ENCODE measurements at regions not wholly inside any gene's neighbourhood (a gene's known extent, or its start where the extent isn't known, plus 50 kb on each side); places are given as distances from the start of the nearest gene placed in this dataset.

DNA sequence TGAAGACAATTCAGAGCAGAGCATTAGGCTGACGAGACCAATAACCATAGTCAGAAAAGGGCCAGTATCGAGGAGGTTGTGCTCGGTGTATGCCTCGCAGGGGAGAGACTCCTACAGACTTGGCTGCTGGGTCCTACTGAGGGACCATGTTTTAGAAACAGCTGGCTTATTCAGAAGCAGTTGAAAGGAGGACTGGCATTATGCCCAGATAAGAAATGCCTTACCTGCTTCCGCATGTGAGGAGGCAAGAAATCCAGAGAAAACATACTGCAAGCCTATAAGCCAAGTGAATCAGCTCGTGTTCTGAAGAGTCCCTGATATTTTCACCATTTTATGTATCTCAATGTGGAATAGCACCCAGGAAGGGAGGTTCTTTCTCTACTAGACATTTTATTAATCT, 434.7 kb downstream of the GRB14 start:
- Histone ChIP-seq H3K36me3 (ENCODE audit: control insufficient read depth in 2 of 2, insufficient read depth in 1 of 2, low read length in 2 of 2) (no peaks in the 10 kb centered on the region), H3K9me3 (ENCODE audit: control insufficient read depth, insufficient read depth, low read depth, low read length) (no peaks in the 10 kb centered on the region), H3K4me3 (ENCODE audit: low read depth, low read length) (no peak overlapping the region), H3K4me1 (ENCODE audit: control insufficient read depth, insufficient read depth, low read length) (no peaks in the 10 kb centered on the region), H3K27ac (ENCODE audit: extremely low read depth, low read depth, low read length) (no peak overlapping the region)
- TF ChIP-seq ZNF138 (tag by site-specific recombination; IDR thresholded peaks at IDR 0.05; ENCODE audit: borderline replicate concordance) (no peak), ZNF221 (tag by site-specific recombination; IDR thresholded peaks at IDR 0.05; ENCODE audit: borderline replicate concordance) (no peak), ZNF560 (tag by site-specific recombination; IDR thresholded peaks at IDR 0.05; ENCODE audit: borderline replicate concordance) (no peak), ZFHX2 (tag by site-specific recombination; conservative IDR thresholded peaks at IDR 0.05) (no peak), BCL11A (tag by site-specific recombination; IDR thresholded peaks at IDR 0.05; ENCODE audit: low read depth) (no peak), ZNF670 (tag by site-specific recombination; IDR thresholded peaks at IDR 0.05; ENCODE audit: low read depth) (no peak), ZNF114 (tag by site-specific recombination; IDR thresholded peaks at IDR 0.05) (no peak), ZNF548 (tag by site-specific recombination; IDR thresholded peaks at IDR 0.05) (no peak), ZNF10 (tag by site-specific recombination; IDR thresholded peaks at IDR 0.05) (no peak), SCRT1 (tag by site-specific recombination; IDR thresholded peaks at IDR 0.05; ENCODE audit: borderline replicate concordance) (no peak)
- TF ChIP-seq, protein P1, sequence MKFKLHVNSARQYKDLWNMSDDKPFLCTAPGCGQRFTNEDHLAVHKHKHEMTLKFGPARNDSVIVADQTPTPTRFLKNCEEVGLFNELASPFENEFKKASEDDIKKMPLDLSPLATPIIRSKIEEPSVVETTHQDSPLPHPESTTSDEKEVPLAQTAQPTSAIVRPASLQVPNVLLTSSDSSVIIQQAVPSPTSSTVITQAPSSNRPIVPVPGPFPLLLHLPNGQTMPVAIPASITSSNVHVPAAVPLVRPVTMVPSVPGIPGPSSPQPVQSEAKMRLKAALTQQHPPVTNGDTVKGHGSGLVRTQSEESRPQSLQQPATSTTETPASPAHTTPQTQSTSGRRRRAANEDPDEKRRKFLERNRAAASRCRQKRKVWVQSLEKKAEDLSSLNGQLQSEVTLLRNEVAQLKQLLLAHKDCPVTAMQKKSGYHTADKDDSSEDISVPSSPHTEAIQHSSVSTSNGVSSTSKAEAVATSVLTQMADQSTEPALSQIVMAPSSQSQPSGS (tag by site-specific recombination; IDR thresholded peaks at IDR 0.05; ENCODE audit: low read depth) = no peak
- POLR2A ChIA-PET = no interaction called here
- CTCF ChIA-PET = no interaction called here

DNA sequence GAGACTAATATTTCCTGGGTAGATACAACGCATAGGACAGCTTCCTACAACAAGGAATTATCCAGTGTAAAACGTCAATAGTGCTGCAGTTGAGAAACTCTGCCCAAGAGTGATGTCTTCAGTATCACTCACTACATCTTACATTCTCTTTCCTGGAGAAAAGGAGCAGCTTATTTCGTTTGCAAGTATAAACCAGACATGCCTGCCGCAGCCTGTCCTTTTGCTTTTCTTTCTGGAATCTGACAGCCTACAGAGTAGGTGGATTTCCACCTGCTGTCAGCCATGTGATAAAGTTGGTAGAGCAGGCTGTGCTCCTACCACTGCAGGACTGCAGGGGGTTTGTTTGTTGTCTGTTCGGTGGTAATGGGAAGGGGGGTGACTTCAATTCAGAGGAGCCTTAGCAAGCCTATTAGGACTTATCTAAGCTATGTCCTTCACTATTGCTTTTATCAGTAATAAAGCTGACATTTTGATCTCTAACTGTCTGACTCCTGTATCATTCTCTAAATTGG, 439.1 kb downstream of the GRB14 start:
- POLR2A ChIA-PET = no interaction called here
- CTCF ChIA-PET = no interaction called here
- TF ChIP-seq PRDM1 (tag by site-specific recombination; IDR thresholded peaks at IDR 0.05) (no peak), YY1 (tag by site-specific recombination; IDR thresholded peaks at IDR 0.05) (no peak), ZNF341 (tag by site-specific recombination; IDR thresholded peaks at IDR 0.05; ENCODE audit: low read depth) (no peak), ZEB2 (tag by site-specific recombination; IDR thresholded peaks at IDR 0.05) (no peak), ZIC2 (tag by site-specific recombination; IDR thresholded peaks at IDR 0.05) (peak; percentile 46; the same call in 1 of the 2 replicates), KLF16 (tag by site-specific recombination; IDR thresholded peaks at IDR 0.05) (no peak), ZNF223 (tag by site-specific recombination; IDR thresholded peaks at IDR 0.05) (no peak)
- TF ChIP-seq, protein P2, sequence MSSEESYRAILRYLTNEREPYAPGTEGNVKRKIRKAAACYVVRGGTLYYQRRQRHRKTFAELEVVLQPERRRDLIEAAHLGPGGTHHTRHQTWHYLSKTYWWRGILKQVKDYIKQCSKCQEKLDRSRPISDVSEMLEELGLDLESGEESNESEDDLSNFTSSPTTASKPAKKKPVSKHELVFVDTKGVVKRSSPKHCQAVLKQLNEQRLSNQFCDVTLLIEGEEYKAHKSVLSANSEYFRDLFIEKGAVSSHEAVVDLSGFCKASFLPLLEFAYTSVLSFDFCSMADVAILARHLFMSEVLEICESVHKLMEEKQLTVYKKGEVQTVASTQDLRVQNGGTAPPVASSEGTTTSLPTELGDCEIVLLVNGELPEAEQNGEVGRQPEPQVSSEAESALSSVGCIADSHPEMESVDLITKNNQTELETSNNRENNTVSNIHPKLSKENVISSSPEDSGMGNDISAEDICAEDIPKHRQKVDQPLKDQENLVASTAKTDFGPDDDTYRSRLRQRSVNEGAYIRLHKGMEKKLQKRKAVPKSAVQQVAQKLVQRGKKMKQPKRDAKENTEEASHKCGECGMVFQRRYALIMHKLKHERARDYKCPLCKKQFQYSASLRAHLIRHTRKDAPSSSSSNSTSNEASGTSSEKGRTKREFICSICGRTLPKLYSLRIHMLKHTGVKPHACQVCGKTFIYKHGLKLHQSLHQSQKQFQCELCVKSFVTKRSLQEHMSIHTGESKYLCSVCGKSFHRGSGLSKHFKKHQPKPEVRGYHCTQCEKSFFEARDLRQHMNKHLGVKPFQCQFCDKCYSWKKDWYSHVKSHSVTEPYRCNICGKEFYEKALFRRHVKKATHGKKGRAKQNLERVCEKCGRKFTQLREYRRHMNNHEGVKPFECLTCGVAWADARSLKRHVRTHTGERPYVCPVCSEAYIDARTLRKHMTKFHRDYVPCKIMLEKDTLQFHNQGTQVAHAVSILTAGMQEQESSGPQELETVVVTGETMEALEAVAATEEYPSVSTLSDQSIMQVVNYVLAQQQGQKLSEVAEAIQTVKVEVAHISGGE (tag by site-specific recombination; conservative IDR thresholded peaks at IDR 0.05; ENCODE audit: low read depth) = no peak

More for the DNA sequence above, 439.1 kb downstream of the GRB14 start:
- no peaks in the 10 kb centered on the region for H3K4me1 ChIP-seq (ENCODE audit: control insufficient read depth, insufficient read depth, low read length)
- no peaks in the 10 kb centered on the region for H3K36me3 ChIP-seq (ENCODE audit: control insufficient read depth in 2 of 2, insufficient read depth in 1 of 2, low read length in 2 of 2)
- H3K27ac ChIP-seq (ENCODE audit: extremely low read depth, low read depth, low read length) = no peak overlapping the region
- H3K9me3 ChIP-seq (ENCODE audit: control insufficient read depth, insufficient read depth, low read depth, low read length) = no peaks in the 10 kb centered on the region
- no peak overlapping the region for H3K4me3 ChIP-seq (ENCODE audit: low read depth, low read length)

Data from HEK293 (cell line).